ENCODE measurements at regions not wholly inside any gene's neighbourhood (a gene's known extent, or its start where the extent isn't known, plus 50 kb on each side); places are given as distances from the start of the nearest gene placed in this dataset.
"Not testable (repeated sequence)": the region's sequence is repeated elsewhere in the genome, so short reads cannot be mapped to it uniquely, and the experiment has no call there.

- no peak for DNase-seq (ENCODE audit: low spot score)
These were observed 75.8 kb upstream of the BACH2 start for GRCh38 chr6:90372450-90372849.

- no peak for DNase-seq (ENCODE audit: low spot score)
These were observed 73.9 kb upstream of the BACH2 start for GRCh38 chr6:90370493-90370959.

GRCh38 chr6:90369651-90370050 lies 73.0 kb upstream of the BACH2 start:
- DNase-seq (ENCODE audit: low spot score): no peak

- DNase-seq (ENCODE audit: low spot score): peak; percentile 99
These were observed 72.4 kb upstream of the BACH2 start for GRCh38 chr6:90369024-90369519.

- no peak for DNase-seq (ENCODE audit: low spot score)
These were observed 72.0 kb upstream of the BACH2 start for GRCh38 chr6:90368601-90369000.

GRCh38 chr6:90368001-90368400 lies 71.4 kb upstream of the BACH2 start:
- no peak for DNase-seq (ENCODE audit: low spot score)

GRCh38 chr6:90365565-90366219 lies 69.0 kb upstream of the BACH2 start:
- no peak for DNase-seq (ENCODE audit: low spot score)

GRCh38 chr6:90365002-90365401 lies 68.4 kb upstream of the BACH2 start:
- DNase-seq (ENCODE audit: low spot score): no peak

- DNase-seq (ENCODE audit: low spot score): no peak
These were observed 67.6 kb upstream of the BACH2 start for GRCh38 chr6:90364286-90364685.

GRCh38 chr6:90362318-90362717 lies 65.7 kb upstream of the BACH2 start:
- DNase-seq (ENCODE audit: low spot score): no peak

GRCh38 chr6:90361174-90361573 lies 64.5 kb upstream of the BACH2 start:
- no peak for DNase-seq (ENCODE audit: low spot score)

- DNase-seq (ENCODE audit: low spot score): not testable (repeated sequence)
These were observed 61.6 kb upstream of the BACH2 start for GRCh38 chr6:90358036-90358770.

- no peak for DNase-seq (ENCODE audit: low spot score)
These were observed 59.4 kb upstream of the BACH2 start for GRCh38 chr6:90356012-90356421.

- DNase-seq (ENCODE audit: low spot score): no peak
These were observed 58.3 kb upstream of the BACH2 start for GRCh38 chr6:90354961-90355360.

- no peak for DNase-seq (ENCODE audit: low spot score)
These were observed 55.1 kb upstream of the BACH2 start for GRCh38 chr6:90351696-90352095.

- no peak for DNase-seq (ENCODE audit: low spot score)
These were observed 54.3 kb upstream of the BACH2 start for GRCh38 chr6:90350689-90351554.

GRCh38 chr6:90347411-90347851 lies 50.8 kb upstream of the BACH2 start:
- DNase-seq (ENCODE audit: low spot score): no peak

- DNase-seq (ENCODE audit: low spot score): no peak
These were observed 50.1 kb upstream of the BACH2 start for GRCh38 chr6:90346729-90347128.
